ENCODE measurements at regions not wholly inside any gene's neighbourhood (a gene's known extent, or its start where the extent isn't known, plus 50 kb on each side); places are given as distances from the start of the nearest gene placed in this dataset.
A peak's percentile ranks its signal among the peaks of the same experiment; 100 is the strongest.

- DNase-seq, result no peak
- Histone ChIP-seq H3K4me2 (ENCODE audit: unreplicated experiment) (no peak overlapping the region), H4K20me1 (ENCODE audit: insufficient read depth) (no peaks in the 10 kb centered on the region), H3K9me2 (ENCODE audit: insufficient read depth) (no peaks in the 10 kb centered on the region), H3K4me3 (no peak overlapping the region), H3K4me1 (ENCODE audit: insufficient read depth) (peaks cover 25% of the 10 kb centered on the region), H3K9me3 (ENCODE audit: low read depth) (no peaks in the 10 kb centered on the region), H3F3A (ENCODE audit: insufficient read depth) (peaks cover 26% of the 10 kb centered on the region), H3K27me3 (replicated peaks; ENCODE audit: insufficient read depth) (no peaks in the 10 kb centered on the region), H2AFZ (no peak overlapping the region), H3K9ac (no peak overlapping the region), H3K79me2 (ENCODE audit: insufficient read depth) (no peaks in the 10 kb centered on the region), H3K36me3 (ENCODE audit: low read depth) (no peaks in the 10 kb centered on the region), H3K27ac (no peak overlapping the region)
- no peak for TF ChIP-seq EZH2phosphoT487 (IDR thresholded peaks at IDR 0.05; ENCODE audit: insufficient read depth, low read depth)
- no peak for TF ChIP-seq EZH2 (IDR thresholded peaks at IDR 0.05; ENCODE audit: insufficient read depth, poor library complexity, severe bottlenecking)
- in situ Hi-C loops (cut with MboI), result no loop called here
- WGBS, 2 experiments (ENCODE audit: low coverage in 1 of 2, low lambda C conversion rate in 2 of 2, missing lambda C conversion rate in 2 of 2), result 93 to 94% methylated on average over 18 of the region's 18 CpGs
These were observed 587.3 kb upstream of the ID2 start for GRCh38 chr2:8094526-8094925.

GRCh38 chr2:8095978-8096377 is 585.9 kb upstream of the ID2 start:
- no peak for DNase-seq
- Histone ChIP-seq H3K9me2 (ENCODE audit: insufficient read depth) (no peaks in the 10 kb centered on the region), H3K36me3 (ENCODE audit: low read depth) (no peaks in the 10 kb centered on the region), H4K20me1 (ENCODE audit: insufficient read depth) (no peaks in the 10 kb centered on the region), H3K27me3 (replicated peaks; ENCODE audit: insufficient read depth) (no peaks in the 10 kb centered on the region), H3K9ac (no peak overlapping the region), H3K4me1 (ENCODE audit: insufficient read depth) (peaks cover 10% of the 10 kb centered on the region), H3K79me2 (ENCODE audit: insufficient read depth) (no peaks in the 10 kb centered on the region), H2AFZ (no peak overlapping the region), H3K9me3 (ENCODE audit: low read depth) (no peaks in the 10 kb centered on the region), H3K4me3 (no peak overlapping the region), H3K4me2 (ENCODE audit: unreplicated experiment) (no peak overlapping the region), H3K27ac (no peak overlapping the region), H3F3A (ENCODE audit: insufficient read depth) (peaks cover 13% of the 10 kb centered on the region)
- in situ Hi-C loops (cut with MboI), result no loop called here
- 93 to 98% methylated on average over 4 of the region's 4 CpGs for WGBS, 2 experiments (ENCODE audit: low coverage in 1 of 2, low lambda C conversion rate in 2 of 2, missing lambda C conversion rate in 2 of 2)
- TF ChIP-seq EZH2 (IDR thresholded peaks at IDR 0.05; ENCODE audit: insufficient read depth, poor library complexity, severe bottlenecking) (no peak), EZH2phosphoT487 (IDR thresholded peaks at IDR 0.05; ENCODE audit: insufficient read depth, low read depth) (no peak)

GRCh38 chr2:8096484-8096883 is 585.4 kb upstream of the ID2 start:
- H3K27me3 ChIP-seq (replicated peaks; ENCODE audit: insufficient read depth), result no peaks in the 10 kb centered on the region
- peaks cover 6% of the 10 kb centered on the region; the same call in 1 of the 2 replicates for H3K4me1 ChIP-seq (ENCODE audit: insufficient read depth)
- H3K4me2 ChIP-seq (ENCODE audit: unreplicated experiment), result no peak overlapping the region
- no peaks in the 10 kb centered on the region for H3K79me2 ChIP-seq (ENCODE audit: insufficient read depth)
- H3K4me3 ChIP-seq, result no peak overlapping the region
- 0 out of 2 replicates have a peak overlapping the region, but pooled peaks have one; percentile 22 for H2AFZ ChIP-seq
- peaks cover 8% of the 10 kb centered on the region for H3F3A ChIP-seq (ENCODE audit: insufficient read depth)
- WGBS, 2 experiments (ENCODE audit: low coverage in 1 of 2, low lambda C conversion rate in 2 of 2, missing lambda C conversion rate in 2 of 2), result 42 to 50% methylated on average over 1 of the region's 1 CpG
- H3K27ac ChIP-seq, result no peak overlapping the region
- peak; percentile 44 for DNase-seq
- no peaks in the 10 kb centered on the region for H4K20me1 ChIP-seq (ENCODE audit: insufficient read depth)
- H3K9me2 ChIP-seq (ENCODE audit: insufficient read depth), result no peaks in the 10 kb centered on the region
- no peaks in the 10 kb centered on the region for H3K9me3 ChIP-seq (ENCODE audit: low read depth)
- no peaks in the 10 kb centered on the region for H3K36me3 ChIP-seq (ENCODE audit: low read depth)
- in situ Hi-C loops (cut with MboI), result no loop called here
- no peak overlapping the region for H3K9ac ChIP-seq
- TF ChIP-seq EZH2 (IDR thresholded peaks at IDR 0.05; ENCODE audit: insufficient read depth, poor library complexity, severe bottlenecking) (no peak), EZH2phosphoT487 (IDR thresholded peaks at IDR 0.05; ENCODE audit: insufficient read depth, low read depth) (no peak)

- Histone ChIP-seq H3F3A (ENCODE audit: insufficient read depth) (peaks cover 13% of the 10 kb centered on the region; the same call in 1 of the 2 replicates), H3K9ac (no peak overlapping the region), H3K79me2 (ENCODE audit: insufficient read depth) (no peaks in the 10 kb centered on the region), H3K4me2 (ENCODE audit: unreplicated experiment) (no peak overlapping the region), H3K27me3 (replicated peaks; ENCODE audit: insufficient read depth) (no peaks in the 10 kb centered on the region), H3K36me3 (ENCODE audit: low read depth) (no peaks in the 10 kb centered on the region), H3K4me3 (no peak overlapping the region), H3K27ac (no peak overlapping the region), H3K9me2 (ENCODE audit: insufficient read depth) (no peaks in the 10 kb centered on the region), H4K20me1 (ENCODE audit: insufficient read depth) (no peaks in the 10 kb centered on the region), H2AFZ (no peak overlapping the region), H3K4me1 (ENCODE audit: insufficient read depth) (peaks cover 14% of the 10 kb centered on the region), H3K9me3 (ENCODE audit: low read depth) (no peaks in the 10 kb centered on the region)
- no peak for DNase-seq
- in situ Hi-C loops (cut with MboI), result no loop called here
- no peak for TF ChIP-seq EZH2phosphoT487 (IDR thresholded peaks at IDR 0.05; ENCODE audit: insufficient read depth, low read depth)
- WGBS, 2 experiments (ENCODE audit: low coverage in 1 of 2, low lambda C conversion rate in 2 of 2, missing lambda C conversion rate in 2 of 2), result 59 to 60% methylated on average over 6 of the region's 6 CpGs
These were observed 583.2 kb upstream of the ID2 start for GRCh38 chr2:8098476-8099266.

Measured in GM23248 (cell line).